HG02610 (cell line): ENCODE measurements at regions not wholly inside any gene's neighbourhood (a gene's known extent, or its start where the extent isn't known, plus 50 kb on each side); places are given as distances from the start of the nearest gene placed in this dataset.

Source experiments
- ATAC-seq: cut with Tn5 transposase; IDR thresholded peaks from one replicate; pipeline ENCODE4 v1.9.1; 2021; ENCODE audit warnings: mild to moderate bottlenecking, moderate library complexity; ENCODE audit not compliant: unreplicated experiment

GRCh38 chrX:16440446-16440845 is 209.5 kb upstream of the S100G start:
- ATAC-seq, result no peak

DNA sequence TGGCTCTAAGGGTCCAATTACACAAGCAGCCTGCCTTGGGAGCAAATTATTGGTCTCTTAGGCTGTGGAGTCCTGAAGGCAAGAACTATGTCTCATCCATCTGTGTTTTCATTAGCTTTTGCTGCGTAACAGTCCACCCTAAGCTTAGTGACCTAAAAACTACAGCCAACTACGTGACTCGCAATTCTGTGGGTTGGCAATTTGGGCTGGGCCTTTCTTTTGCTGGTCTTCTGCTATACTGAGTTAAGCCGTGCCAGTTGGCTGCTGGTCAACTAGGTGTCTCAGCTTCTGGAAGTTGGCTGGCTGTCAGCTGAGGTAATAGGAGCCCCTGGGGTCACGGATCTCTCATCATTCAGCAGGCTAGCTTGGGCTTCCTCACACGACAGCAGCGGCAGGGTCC is 205.6 kb upstream of the S100G start:
- ATAC-seq, result no peak

GRCh38 chrX:16445166-16445752 is 204.7 kb upstream of the S100G start:
- ATAC-seq, result no peak

GRCh38 chrX:16451334-16451733 is 198.6 kb upstream of the S100G start:
- no peak for ATAC-seq

GRCh38 chrX:16454926-16455325 is 195.0 kb upstream of the S100G start:
- ATAC-seq, result no peak

DNA sequence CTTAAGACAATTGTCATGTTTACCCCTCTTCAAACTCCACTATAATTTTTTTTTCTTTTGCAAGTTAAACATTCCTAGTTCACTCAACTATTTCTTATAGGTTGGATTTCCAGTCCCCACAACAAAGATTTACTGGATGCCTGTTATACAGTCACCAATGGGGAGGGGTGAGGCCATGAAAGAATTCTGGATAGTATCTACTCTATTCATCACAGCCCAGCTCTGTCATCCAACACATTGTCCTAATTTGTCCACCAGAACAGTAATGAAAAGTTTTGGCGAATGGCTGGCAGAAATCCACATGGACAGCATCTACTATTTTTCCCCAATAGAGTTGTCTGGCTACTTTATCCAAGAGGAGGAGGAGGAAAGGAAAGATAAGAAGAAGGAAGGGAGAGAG is 192.7 kb upstream of the S100G start:
- ATAC-seq, result no peak

GRCh38 chrX:16458208-16458607 is 191.8 kb upstream of the S100G start:
- no peak for ATAC-seq

DNA sequence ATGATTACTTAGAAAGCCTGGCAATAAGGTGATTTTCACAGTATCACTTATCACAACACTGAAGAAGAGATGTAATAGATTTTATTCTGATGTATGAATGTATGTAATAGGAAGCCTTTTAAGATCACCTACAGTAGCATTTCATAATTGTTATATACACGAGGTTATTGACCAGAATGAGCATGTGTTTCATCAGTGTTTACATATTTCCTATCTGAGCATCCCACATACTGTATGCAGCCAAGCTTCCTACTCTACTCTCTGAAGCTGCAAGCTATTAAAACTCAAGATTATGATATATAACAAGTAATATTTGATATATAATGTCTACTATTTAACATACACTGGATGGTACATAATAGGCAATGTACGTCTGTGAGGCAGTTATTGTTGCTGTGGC is 190.9 kb upstream of the S100G start:
- ATAC-seq, result no peak

- no peak for ATAC-seq
These were observed 188.0 kb upstream of the S100G start for GRCh38 chrX:16461968-16462367.

DNA sequence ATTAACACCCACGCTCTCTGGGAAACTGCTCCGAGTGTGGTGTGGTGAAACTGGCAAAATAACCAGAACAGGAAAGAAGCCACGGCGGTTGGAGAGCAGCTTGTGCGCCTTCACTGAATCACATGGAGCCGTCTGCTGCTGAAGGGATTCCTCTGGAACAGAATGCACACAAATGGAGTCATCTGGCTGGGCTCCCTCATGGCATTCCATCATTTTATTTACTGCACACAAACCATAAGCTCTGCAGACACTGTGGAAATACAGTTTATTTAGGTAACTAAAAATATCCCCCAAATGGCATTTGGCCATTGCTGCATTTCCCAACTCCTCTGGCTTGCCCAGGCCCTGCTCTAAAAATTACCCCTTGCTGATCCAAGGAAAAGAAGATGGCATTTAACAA is 187.0 kb upstream of the S100G start:
- ATAC-seq, result no peak

GRCh38 chrX:16464369-16464768 is 185.6 kb upstream of the S100G start:
- no peak for ATAC-seq

DNA sequence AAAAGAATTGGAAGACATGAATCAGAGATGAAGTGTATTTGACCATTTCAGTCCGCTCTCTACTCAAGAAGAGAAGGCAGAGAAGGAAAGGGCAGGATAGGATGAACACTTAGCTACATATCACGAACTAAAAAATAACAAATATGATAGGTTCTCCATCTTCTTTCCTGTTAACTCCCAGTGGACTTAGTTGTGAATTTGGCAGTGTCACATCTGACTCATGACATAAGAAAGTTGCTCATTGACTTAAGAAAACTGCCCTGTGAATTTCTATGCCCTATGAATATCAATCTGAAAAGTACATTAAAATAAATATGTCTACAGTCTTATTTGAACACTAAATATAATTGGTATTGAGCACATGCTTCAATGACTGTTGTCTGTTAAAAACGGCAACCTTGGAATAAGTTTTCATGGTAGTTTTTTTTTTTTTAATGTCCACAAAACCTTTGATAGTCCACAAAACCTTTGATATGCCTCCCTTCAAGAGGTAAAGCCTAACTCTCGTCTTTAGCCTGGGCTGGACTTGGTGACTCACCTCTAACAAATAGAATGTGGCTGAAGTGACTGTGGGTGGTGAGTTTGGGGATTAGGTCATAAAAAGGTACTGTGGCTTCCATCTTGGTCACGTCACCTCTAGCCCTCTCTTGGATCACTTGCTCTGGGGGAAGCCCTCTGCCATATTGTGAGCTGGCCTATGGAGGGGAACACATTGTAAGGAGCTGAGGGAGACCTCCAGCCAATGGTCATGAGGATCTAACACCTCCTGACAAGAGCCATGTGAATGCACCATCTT is 184.7 kb upstream of the S100G start:
- ATAC-seq, result no peak

GRCh38 chrX:16466640-16467432 is 183.1 kb upstream of the S100G start:
- no peak for ATAC-seq

GRCh38 chrX:16469870-16470269 is 180.1 kb upstream of the S100G start:
- ATAC-seq, result no peak

- no peak for ATAC-seq
These were observed 177.6 kb upstream of the S100G start for GRCh38 chrX:16472345-16472744.

DNA sequence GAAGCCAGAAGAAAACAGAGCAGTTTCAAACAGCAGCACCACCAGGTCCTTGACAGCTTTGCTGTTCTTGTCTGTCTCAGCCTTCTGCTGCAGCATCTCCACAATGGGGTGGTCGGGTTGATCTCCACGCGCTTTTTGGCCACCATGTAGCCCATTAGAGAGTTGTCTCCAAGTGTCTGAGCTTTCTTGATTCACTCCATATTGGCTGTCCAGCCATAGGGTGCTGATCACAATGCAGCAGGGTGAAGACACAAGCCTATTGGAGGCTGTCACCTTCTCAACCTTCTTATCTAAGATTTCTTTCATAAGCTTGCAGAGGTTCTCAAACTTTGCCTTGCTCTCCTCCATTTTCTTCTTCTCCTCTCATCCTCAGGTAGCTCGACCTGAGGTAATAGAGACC is 175.4 kb upstream of the S100G start:
- ATAC-seq, result no peak

DNA sequence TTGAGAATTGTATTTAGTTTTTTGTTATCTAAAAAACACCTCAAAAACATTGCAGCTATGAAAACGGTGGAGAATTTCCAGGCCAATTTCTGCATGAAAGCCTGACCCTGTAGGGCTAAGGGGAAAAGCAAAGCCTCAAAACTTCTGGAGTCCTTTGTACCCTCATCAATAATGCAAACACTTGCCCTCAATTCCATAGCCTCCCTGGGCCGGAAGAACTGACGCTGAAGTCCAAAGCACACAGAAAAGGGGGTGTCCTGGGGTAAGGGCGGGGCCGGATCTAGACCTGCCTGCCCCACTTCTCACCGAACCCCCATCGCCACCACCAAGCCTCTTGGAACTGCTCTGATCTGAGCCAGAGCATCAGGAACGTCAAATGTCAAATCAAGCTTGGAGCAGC is 173.9 kb upstream of the S100G start:
- no peak for ATAC-seq

DNA sequence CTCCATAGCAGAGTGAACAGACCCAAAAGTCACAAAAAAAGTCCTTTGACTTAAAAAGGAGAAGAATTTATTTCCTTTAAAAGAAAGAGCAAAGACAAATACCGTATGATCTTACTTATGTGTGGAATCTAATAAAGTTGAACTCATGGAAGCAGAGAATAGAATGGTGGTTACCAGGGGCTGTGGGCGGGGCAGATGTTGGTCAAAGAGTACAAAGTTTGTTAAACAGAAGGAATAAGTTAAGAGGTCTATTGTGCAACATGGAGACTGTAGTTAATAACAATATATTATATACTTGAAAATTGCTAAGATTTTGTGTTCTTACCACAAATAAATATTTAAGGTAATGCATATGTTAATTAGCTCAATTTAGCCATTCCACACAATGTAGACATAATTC is 173.3 kb upstream of the S100G start:
- ATAC-seq, result no peak

DNA sequence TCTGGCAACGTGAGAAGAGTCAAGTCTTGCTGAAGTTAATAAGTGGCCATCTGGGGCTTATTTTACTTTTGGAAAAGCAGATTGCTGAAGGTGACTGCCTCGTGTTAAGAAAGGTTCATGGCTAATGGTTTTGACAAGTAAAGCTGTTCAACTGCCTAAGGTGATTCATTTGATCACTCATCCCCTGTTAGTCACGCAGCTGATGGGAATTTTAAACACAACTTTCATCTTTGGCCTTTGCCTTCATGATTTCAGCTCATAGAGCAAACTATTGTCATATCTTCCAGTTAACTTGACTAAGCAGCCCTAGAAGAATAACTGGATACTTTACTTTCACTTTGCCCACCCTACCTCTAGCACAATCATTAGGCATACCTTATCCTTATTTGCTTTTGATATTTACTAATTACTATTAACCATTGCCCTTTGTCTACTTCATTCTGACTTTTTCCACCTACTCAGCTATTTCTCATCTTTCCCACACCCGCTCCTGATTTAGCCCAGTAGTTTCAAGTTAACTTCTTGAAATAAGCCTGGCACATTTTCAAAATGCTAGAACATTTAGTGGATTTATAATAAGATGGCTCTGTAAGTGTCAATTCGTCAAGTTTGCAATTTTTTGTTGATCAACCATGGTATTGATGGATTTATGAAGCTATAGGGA is 170.6 kb upstream of the S100G start:
- no peak for ATAC-seq

- ATAC-seq, result no peak
These were observed 169.9 kb upstream of the S100G start for GRCh38 chrX:16480049-16480448.

GRCh38 chrX:16484338-16484737 is 165.6 kb upstream of the S100G start:
- ATAC-seq, result peak; percentile 56
